SK-N-SH (cell line): ENCODE measurements at regions not wholly inside any gene's neighbourhood (a gene's known extent, or its start where the extent isn't known, plus 50 kb on each side); places are given as distances from the start of the nearest gene placed in this dataset.

Source experiments
- CTCF ChIA-PET: fragments of 300-600, 350-600 bp; formaldehyde crosslinking; extraction: SDS; loops from one replicate; lab custom pipeline; 2021; lab: Yijun Ruan, JAX
- POLR2A ChIA-PET: fragments of 350-600 bp; sonication (Branson Sonifier 250); formaldehyde crosslinking; extraction: SDS; loops from one replicate; lab custom pipeline; 2020; ENCODE audit warnings: antibody characterized with exemption, inconsistent platforms; lab: Yijun Ruan, JAX
- DNase-seq: peaks from one replicate; pipeline ENCODE4 v3.0.0; 2012
- H2AFZ ChIP-seq: fragments of 200-600 bp; sonication (generic); 2 replicates; pipeline ENCODE4 v1.8.1; 2016; ENCODE audit warnings: antibody characterized with exemption, mild to moderate bottlenecking, low read depth
- H3F3A ChIP-seq: fragments of 200-600 bp; sonication (generic); replicated peaks from 2 replicates; pipeline ENCODE3; 2016; ENCODE audit warnings: antibody characterized with exemption, mild to moderate bottlenecking; ENCODE audit not compliant: insufficient read depth
- H3K27ac ChIP-seq, 2 experiments: fragments of 200-500 bp in 1 of 2; fragments of 200-600 bp in 1 of 2; sonication (Bioruptor generic) in 1 of 2; sonication (generic), shearing (Covaris generic) in 1 of 2; 2 replicates each; pipeline versions ENCODE4 v1.5.1 to v1.6.1; 2014 to 2016; ENCODE audit warnings: low read depth in 2 of 2, inconsistent platforms in 1 of 2, low read length in 1 of 2, mild to moderate bottlenecking in 1 of 2, mixed read lengths in 1 of 2
- H3K27me3 ChIP-seq: fragments of 200-600 bp; sonication (generic), shearing (Covaris generic); 2 replicates; pipeline ENCODE4 v1.6.1; 2016; ENCODE audit warnings: mixed run types; ENCODE audit not compliant: insufficient read depth
- H3K36me3 ChIP-seq, 2 experiments: fragments of 200-500 bp in 1 of 2; fragments of 200-600 bp in 1 of 2; sonication (Bioruptor generic) in 1 of 2; sonication (generic) in 1 of 2; replicated peaks in 1 of 2; 2 replicates each; pipeline versions ENCODE3 to v1.5.1; 2014 to 2016; ENCODE audit warnings: low read length in 1 of 2, mild to moderate bottlenecking in 1 of 2; ENCODE audit not compliant: insufficient read depth in 2 of 2, control insufficient read depth in 1 of 2
- H3K4me1 ChIP-seq, 2 experiments: fragments of 200-500 bp in 1 of 2; fragments of 200-600 bp in 1 of 2; sonication (Bioruptor generic) in 1 of 2; sonication (generic), shearing (Covaris generic) in 1 of 2; 2 replicates each; pipeline versions ENCODE4 v1.5.1 to v1.6.1; 2014 to 2016; ENCODE audit warnings: low read depth in 1 of 2, low read length in 1 of 2, mixed run types in 1 of 2; ENCODE audit not compliant: insufficient read depth in 2 of 2, control insufficient read depth in 1 of 2
- H3K4me2 ChIP-seq: fragments of 200-600 bp; sonication (generic), shearing (Covaris generic); 2 replicates; pipeline ENCODE4 v1.6.1; 2017; ENCODE audit warnings: mixed run types
- H3K4me3 ChIP-seq, 2 experiments: fragments of 200-500 bp in 1 of 2; fragments of 200-600 bp in 1 of 2; sonication (Bioruptor generic) in 1 of 2; sonication (generic), shearing (Covaris generic) in 1 of 2; 2 replicates each; pipeline versions ENCODE4 v1.5.1 to v1.8.1; 2014 to 2016; ENCODE audit warnings: low read depth in 2 of 2, inconsistent platforms in 1 of 2, low read length in 1 of 2, mild to moderate bottlenecking in 1 of 2, mixed read lengths in 1 of 2, moderate library complexity in 1 of 2
- H3K79me2 ChIP-seq: fragments of 200-600 bp; sonication (generic); 2 replicates; pipeline ENCODE4 v1.8.1; 2017; ENCODE audit warnings: mild to moderate bottlenecking; ENCODE audit not compliant: insufficient read depth
- H3K9ac ChIP-seq: fragments of 200-600 bp; sonication (generic); 2 replicates; pipeline ENCODE4 v1.6.1; 2017; ENCODE audit warnings: mixed run types
- H3K9me2 ChIP-seq: fragments of 200-600 bp; sonication (generic); 2 replicates; pipeline ENCODE4 v1.6.1; 2017; ENCODE audit warnings: mixed run types
- H3K9me3 ChIP-seq: fragments of 200-600 bp; sonication (generic); 2 replicates; pipeline ENCODE4 v1.6.1; 2017; ENCODE audit warnings: mixed run types, mild to moderate bottlenecking, moderate library complexity
- H4K20me1 ChIP-seq: fragments of 200-600 bp; sonication (generic); 2 replicates; pipeline ENCODE4 v1.6.1; 2017; ENCODE audit warnings: mild to moderate bottlenecking, mixed run types; ENCODE audit not compliant: insufficient read depth
- CHD2 ChIP-seq: fragments of 150-350 bp; IDR thresholded peaks from 2 replicates; pipeline ENCODE4 v1.6.1; 2018; ENCODE audit warnings: low read length; ENCODE audit not compliant: partially characterized antibody
- ELF1 ChIP-seq: IDR thresholded peaks from 2 replicates; pipeline ENCODE4 v1.4.0; 2012
- EZH2phosphoT487 ChIP-seq: fragments of 200-600 bp; sonication (generic); IDR thresholded peaks from 2 replicates; pipeline ENCODE4 v1.6.1; 2017; ENCODE audit warnings: low read depth, mixed run types, mild to moderate bottlenecking, antibody characterized with exemption, moderate library complexity, borderline replicate concordance
- FOXJ3 ChIP-seq: sonication (generic); formaldehyde crosslinking; IDR thresholded peaks from 2 replicates; pipeline ENCODE4 v1.5.1; 2020; ENCODE audit warnings: mild to moderate bottlenecking, missing genetic modification reagents
- GABPA ChIP-seq: IDR thresholded peaks from 2 replicates; pipeline ENCODE4 v1.4.0; 2012; ENCODE audit warnings: low read depth, mild to moderate bottlenecking
- MEF2A ChIP-seq: IDR thresholded peaks from 2 replicates; pipeline ENCODE4 v1.4.0; 2012; ENCODE audit warnings: low read depth, borderline replicate concordance
- MXI1 ChIP-seq: IDR thresholded peaks from 2 replicates; pipeline ENCODE4 v1.6.1; 2012; ENCODE audit warnings: mild to moderate bottlenecking, low read depth, low read length, improper control_type of control experiment
- POLR2AphosphoS5 ChIP-seq: IDR thresholded peaks from 2 replicates; pipeline ENCODE4 v1.6.1; 2012; ENCODE audit warnings: low read depth, low read length
- RAD21 ChIP-seq: IDR thresholded peaks from 2 replicates; pipeline ENCODE4 v1.6.1; 2012; ENCODE audit warnings: mild to moderate bottlenecking, low read length
- TAF1 ChIP-seq: IDR thresholded peaks from 2 replicates; pipeline ENCODE4 v1.6.1; 2012; ENCODE audit warnings: low read depth, mild to moderate bottlenecking, low read length, moderate library complexity, borderline replicate concordance
- TCF12 ChIP-seq: IDR thresholded peaks from 2 replicates; pipeline ENCODE4 v1.4.0; 2012
- YY1 ChIP-seq: IDR thresholded peaks from 2 replicates; pipeline ENCODE4 v1.4.0; 2012; ENCODE audit warnings: low read depth, mild to moderate bottlenecking
- WGBS: methylation state at CpG from one replicate; pipeline ENCODE4 v1.1.6; 2017; ENCODE audit warnings: low lambda C conversion rate; 5-methylcytosine and 5-hydroxymethylcytosine counted together
- TF ChIP-seq, protein P1 (sequence below): fragments of 200-600 bp; sonication (generic); IDR thresholded peaks from 2 replicates; pipeline ENCODE4 v1.6.1; 2017; ENCODE audit warnings: antibody characterized with exemption, mild to moderate bottlenecking, moderate library complexity
- TF ChIP-seq, protein P2 (sequence below): IDR thresholded peaks from 2 replicates; pipeline ENCODE4 v1.6.1; 2012; ENCODE audit warnings: mild to moderate bottlenecking, low read depth, low read length, moderate library complexity
- TF ChIP-seq, protein P3 (sequence below): IDR thresholded peaks from 2 replicates; pipeline ENCODE4; 2012

DNA sequence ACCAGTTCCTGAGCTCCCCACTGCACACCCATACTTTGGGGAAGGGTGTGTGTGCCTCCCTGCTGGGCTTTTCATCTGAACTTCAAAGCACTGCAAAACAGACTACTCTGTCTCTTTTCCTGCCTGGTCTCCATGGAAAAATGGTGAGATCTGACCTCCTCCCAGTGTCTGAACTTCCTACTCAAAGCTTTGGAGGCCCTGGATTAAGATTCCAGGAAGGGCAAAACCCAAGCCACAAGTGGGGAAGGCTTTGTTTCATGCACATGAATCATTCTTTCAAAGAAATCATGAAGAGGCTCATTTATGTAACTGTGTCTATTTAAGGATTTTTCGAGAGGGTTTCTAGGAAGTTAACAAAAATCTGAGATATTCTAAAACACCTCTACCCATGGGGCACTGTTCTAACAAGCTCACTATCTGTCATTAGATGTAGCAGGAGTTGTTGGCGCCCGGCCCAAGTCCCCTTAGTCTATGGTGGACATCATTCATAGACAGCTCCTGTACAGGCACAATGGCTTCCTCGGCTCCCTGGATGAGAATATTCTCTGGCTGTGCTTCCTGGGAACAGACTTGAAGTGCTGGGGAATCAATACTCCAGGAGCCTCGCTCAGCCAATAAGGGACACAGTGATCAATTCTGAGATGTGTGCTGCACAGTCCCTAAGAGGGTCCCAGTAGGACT lies 224.0 kb downstream of the KTN1 start (continued):
- TF ChIP-seq, protein P1, sequence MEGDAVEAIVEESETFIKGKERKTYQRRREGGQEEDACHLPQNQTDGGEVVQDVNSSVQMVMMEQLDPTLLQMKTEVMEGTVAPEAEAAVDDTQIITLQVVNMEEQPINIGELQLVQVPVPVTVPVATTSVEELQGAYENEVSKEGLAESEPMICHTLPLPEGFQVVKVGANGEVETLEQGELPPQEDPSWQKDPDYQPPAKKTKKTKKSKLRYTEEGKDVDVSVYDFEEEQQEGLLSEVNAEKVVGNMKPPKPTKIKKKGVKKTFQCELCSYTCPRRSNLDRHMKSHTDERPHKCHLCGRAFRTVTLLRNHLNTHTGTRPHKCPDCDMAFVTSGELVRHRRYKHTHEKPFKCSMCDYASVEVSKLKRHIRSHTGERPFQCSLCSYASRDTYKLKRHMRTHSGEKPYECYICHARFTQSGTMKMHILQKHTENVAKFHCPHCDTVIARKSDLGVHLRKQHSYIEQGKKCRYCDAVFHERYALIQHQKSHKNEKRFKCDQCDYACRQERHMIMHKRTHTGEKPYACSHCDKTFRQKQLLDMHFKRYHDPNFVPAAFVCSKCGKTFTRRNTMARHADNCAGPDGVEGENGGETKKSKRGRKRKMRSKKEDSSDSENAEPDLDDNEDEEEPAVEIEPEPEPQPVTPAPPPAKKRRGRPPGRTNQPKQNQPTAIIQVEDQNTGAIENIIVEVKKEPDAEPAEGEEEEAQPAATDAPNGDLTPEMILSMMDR = no peak

- Histone ChIP-seq H3K4me2 (no peak overlapping the region), H3K27ac (no peak overlapping the region), H2AFZ (no peak overlapping the region), H3K4me1 (peaks cover 0 to 12% of the 10 kb centered on the region in 2 experiments; a peak in 1 of 4 replicates), H4K20me1 (no peaks in the 10 kb centered on the region), H3K9me3 (no peaks in the 10 kb centered on the region), H3F3A (no peaks in the 10 kb centered on the region), H3K36me3 (no peaks in the 10 kb centered on the region), H3K4me3 (no peak overlapping the region), H3K9me2 (no peaks in the 10 kb centered on the region), H3K79me2 (no peaks in the 10 kb centered on the region), H3K27me3 (no peaks in the 10 kb centered on the region), H3K9ac (no peak overlapping the region)
- ChIA-PET CTCF (interaction anchor here (1.0 kb wide), 1 partner anchor 1187 kb away, joined by 3 read pairs; no protein-coding TSS in a partner anchor), POLR2A (no interaction called here)
- no peak for DNase-seq
- no peak for TF ChIP-seq MXI1
- no peak for TF ChIP-seq EZH2phosphoT487
- TF ChIP-seq, protein P2, sequence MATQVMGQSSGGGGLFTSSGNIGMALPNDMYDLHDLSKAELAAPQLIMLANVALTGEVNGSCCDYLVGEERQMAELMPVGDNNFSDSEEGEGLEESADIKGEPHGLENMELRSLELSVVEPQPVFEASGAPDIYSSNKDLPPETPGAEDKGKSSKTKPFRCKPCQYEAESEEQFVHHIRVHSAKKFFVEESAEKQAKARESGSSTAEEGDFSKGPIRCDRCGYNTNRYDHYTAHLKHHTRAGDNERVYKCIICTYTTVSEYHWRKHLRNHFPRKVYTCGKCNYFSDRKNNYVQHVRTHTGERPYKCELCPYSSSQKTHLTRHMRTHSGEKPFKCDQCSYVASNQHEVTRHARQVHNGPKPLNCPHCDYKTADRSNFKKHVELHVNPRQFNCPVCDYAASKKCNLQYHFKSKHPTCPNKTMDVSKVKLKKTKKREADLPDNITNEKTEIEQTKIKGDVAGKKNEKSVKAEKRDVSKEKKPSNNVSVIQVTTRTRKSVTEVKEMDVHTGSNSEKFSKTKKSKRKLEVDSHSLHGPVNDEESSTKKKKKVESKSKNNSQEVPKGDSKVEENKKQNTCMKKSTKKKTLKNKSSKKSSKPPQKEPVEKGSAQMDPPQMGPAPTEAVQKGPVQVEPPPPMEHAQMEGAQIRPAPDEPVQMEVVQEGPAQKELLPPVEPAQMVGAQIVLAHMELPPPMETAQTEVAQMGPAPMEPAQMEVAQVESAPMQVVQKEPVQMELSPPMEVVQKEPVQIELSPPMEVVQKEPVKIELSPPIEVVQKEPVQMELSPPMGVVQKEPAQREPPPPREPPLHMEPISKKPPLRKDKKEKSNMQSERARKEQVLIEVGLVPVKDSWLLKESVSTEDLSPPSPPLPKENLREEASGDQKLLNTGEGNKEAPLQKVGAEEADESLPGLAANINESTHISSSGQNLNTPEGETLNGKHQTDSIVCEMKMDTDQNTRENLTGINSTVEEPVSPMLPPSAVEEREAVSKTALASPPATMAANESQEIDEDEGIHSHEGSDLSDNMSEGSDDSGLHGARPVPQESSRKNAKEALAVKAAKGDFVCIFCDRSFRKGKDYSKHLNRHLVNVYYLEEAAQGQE = no peak
- TF ChIP-seq ELF1 = no peak
- no peak for TF ChIP-seq MEF2A
- TF ChIP-seq YY1 = no peak
- TF ChIP-seq RAD21 = no peak
- TF ChIP-seq, protein P1 = no peak
- TF ChIP-seq, protein P3, sequence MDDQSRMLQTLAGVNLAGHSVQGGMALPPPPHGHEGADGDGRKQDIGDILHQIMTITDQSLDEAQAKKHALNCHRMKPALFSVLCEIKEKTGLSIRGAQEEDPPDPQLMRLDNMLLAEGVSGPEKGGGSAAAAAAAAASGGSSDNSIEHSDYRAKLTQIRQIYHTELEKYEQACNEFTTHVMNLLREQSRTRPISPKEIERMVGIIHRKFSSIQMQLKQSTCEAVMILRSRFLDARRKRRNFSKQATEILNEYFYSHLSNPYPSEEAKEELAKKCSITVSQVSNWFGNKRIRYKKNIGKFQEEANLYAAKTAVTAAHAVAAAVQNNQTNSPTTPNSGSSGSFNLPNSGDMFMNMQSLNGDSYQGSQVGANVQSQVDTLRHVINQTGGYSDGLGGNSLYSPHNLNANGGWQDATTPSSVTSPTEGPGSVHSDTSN = no peak
- TF ChIP-seq FOXJ3 (CRISPR knock-in tag) = no peak
- no peak for TF ChIP-seq CHD2
- TF ChIP-seq TCF12 = no peak
- no peak for TF ChIP-seq POLR2AphosphoS5
- no peak for TF ChIP-seq TAF1
- no peak for TF ChIP-seq GABPA
- 17% methylated on average over 3 of the region's 3 CpGs for whole genome bisulfite sequencing
Measured at GRCh38 chr14:55805250-55805649, 225.2 kb downstream of the KTN1 start.
